Type B pancreatic cell (in vitro differentiated cells): ENCODE measurements at regions not wholly inside any gene's neighbourhood (a gene's known extent, or its start where the extent isn't known, plus 50 kb on each side); places are given as distances from the start of the nearest gene placed in this dataset.

ENCODE experiments used
- DNase-seq: peaks from one replicate; pipeline ENCODE4 v3.0.0; 2021; ENCODE audit warnings: mixed read lengths; ENCODE audit not compliant: unreplicated experiment; ENCODE audit errors: extremely low spot score
- H3K27ac Mint-ChIP-seq: 2 replicates; pipeline ENCODE4 v1.8.0; 2021; ENCODE audit warnings: mild to moderate bottlenecking, mixed read lengths
- H3K27me3 Mint-ChIP-seq: 2 replicates; pipeline ENCODE4 v1.8.0; 2021; ENCODE audit warnings: mixed read lengths
- H3K36me3 Mint-ChIP-seq: 2 replicates; pipeline ENCODE4 v1.8.0; 2021; ENCODE audit warnings: mixed read lengths
- H3K4me1 Mint-ChIP-seq: one replicate; pipeline ENCODE4 v1.8.0; 2021; ENCODE audit warnings: mixed read lengths; ENCODE audit not compliant: unreplicated experiment
- H3K4me3 Mint-ChIP-seq: 2 replicates; pipeline ENCODE4 v1.8.0; 2021; ENCODE audit warnings: mild to moderate bottlenecking, mixed read lengths
- H3K9me3 Mint-ChIP-seq: 2 replicates; pipeline ENCODE4 v1.8.0; 2021; ENCODE audit warnings: mixed read lengths
- TF ChIP-seq, protein P1 (sequence below): fragments of 200-600 bp; sonication (generic); conservative IDR thresholded peaks from 2 replicates; pipeline ENCODE4 v1.5.0; 2021; ENCODE audit warnings: antibody characterized with exemption, mild to moderate bottlenecking

- no peak for DNase-seq
- H3K36me3 Mint-ChIP-seq = no peaks in the 10 kb centered on the region
Observed at GRCh38 chr12:45621703-45622102, 107.8 kb upstream of the ARID2 start.

GRCh38 chr12:45622210-45622937, 107.1 kb upstream of the ARID2 start:
- H3K4me3 Mint-ChIP-seq = no peak overlapping the region
- TF ChIP-seq, protein P1, sequence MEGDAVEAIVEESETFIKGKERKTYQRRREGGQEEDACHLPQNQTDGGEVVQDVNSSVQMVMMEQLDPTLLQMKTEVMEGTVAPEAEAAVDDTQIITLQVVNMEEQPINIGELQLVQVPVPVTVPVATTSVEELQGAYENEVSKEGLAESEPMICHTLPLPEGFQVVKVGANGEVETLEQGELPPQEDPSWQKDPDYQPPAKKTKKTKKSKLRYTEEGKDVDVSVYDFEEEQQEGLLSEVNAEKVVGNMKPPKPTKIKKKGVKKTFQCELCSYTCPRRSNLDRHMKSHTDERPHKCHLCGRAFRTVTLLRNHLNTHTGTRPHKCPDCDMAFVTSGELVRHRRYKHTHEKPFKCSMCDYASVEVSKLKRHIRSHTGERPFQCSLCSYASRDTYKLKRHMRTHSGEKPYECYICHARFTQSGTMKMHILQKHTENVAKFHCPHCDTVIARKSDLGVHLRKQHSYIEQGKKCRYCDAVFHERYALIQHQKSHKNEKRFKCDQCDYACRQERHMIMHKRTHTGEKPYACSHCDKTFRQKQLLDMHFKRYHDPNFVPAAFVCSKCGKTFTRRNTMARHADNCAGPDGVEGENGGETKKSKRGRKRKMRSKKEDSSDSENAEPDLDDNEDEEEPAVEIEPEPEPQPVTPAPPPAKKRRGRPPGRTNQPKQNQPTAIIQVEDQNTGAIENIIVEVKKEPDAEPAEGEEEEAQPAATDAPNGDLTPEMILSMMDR = no peak
- H3K4me1 Mint-ChIP-seq = peaks cover 4% of the 10 kb centered on the region
- no peaks in the 10 kb centered on the region for H3K36me3 Mint-ChIP-seq
- H3K9me3 Mint-ChIP-seq = peaks cover 4% of the 10 kb centered on the region
- no peak for DNase-seq
- no peak overlapping the region for H3K27ac Mint-ChIP-seq
- H3K27me3 Mint-ChIP-seq = peaks cover 5% of the 10 kb centered on the region

More at GRCh38 chr12:45621703-45622102, 107.8 kb upstream of the ARID2 start:
- TF ChIP-seq, protein P1 = no peak
- Mint-ChIP-seq H3K27ac (no peak overlapping the region), H3K9me3 (peaks cover 4% of the 10 kb centered on the region), H3K4me3 (no peak overlapping the region), H3K4me1 (peaks cover 4% of the 10 kb centered on the region), H3K27me3 (peaks cover 3% of the 10 kb centered on the region)

GRCh38 chr12:45623221-45623620, 106.3 kb upstream of the ARID2 start:
- H3K9me3 Mint-ChIP-seq = peaks cover 4% of the 10 kb centered on the region
- DNase-seq = no peak
- no peak overlapping the region for H3K4me3 Mint-ChIP-seq
- H3K4me1 Mint-ChIP-seq = peaks cover 9% of the 10 kb centered on the region
- peaks cover 5% of the 10 kb centered on the region for H3K27me3 Mint-ChIP-seq
- H3K36me3 Mint-ChIP-seq = no peaks in the 10 kb centered on the region
- H3K27ac Mint-ChIP-seq = no peak overlapping the region
- TF ChIP-seq, protein P1 = no peak

- no peak for DNase-seq
- Mint-ChIP-seq H3K27ac (no peak overlapping the region), H3K36me3 (no peaks in the 10 kb centered on the region), H3K9me3 (peaks cover 4% of the 10 kb centered on the region), H3K27me3 (peaks cover 5% of the 10 kb centered on the region), H3K4me3 (no peak overlapping the region), H3K4me1 (peaks cover 9% of the 10 kb centered on the region)
- TF ChIP-seq, protein P1 = no peak
Observed at GRCh38 chr12:45623940-45624339, 105.6 kb upstream of the ARID2 start.

GRCh38 chr12:45626965-45627364, 102.5 kb upstream of the ARID2 start:
- H3K9me3 Mint-ChIP-seq = no peaks in the 10 kb centered on the region
- H3K4me1 Mint-ChIP-seq = peaks cover 9% of the 10 kb centered on the region
- no peaks in the 10 kb centered on the region for H3K36me3 Mint-ChIP-seq
- no peak overlapping the region for H3K27ac Mint-ChIP-seq
- peaks cover 10% of the 10 kb centered on the region for H3K27me3 Mint-ChIP-seq
- no peak for DNase-seq
- no peak overlapping the region for H3K4me3 Mint-ChIP-seq
- TF ChIP-seq, protein P1 = no peak
